HG02885 (cell line): ENCODE measurements at regions not wholly inside any gene's neighbourhood (a gene's known extent, or its start where the extent isn't known, plus 50 kb on each side); places are given as distances from the start of the nearest gene placed in this dataset.
"Not testable (repeated sequence)": the region's sequence is repeated elsewhere in the genome, so short reads cannot be mapped to it uniquely, and the experiment has no call there.

ENCODE experiments used
- ATAC-seq: cut with Tn5 transposase; IDR thresholded peaks from one replicate; pipeline ENCODE4 v1.9.1; 2021; ENCODE audit warnings: mild to moderate bottlenecking; ENCODE audit not compliant: unreplicated experiment, poor library complexity

DNA sequence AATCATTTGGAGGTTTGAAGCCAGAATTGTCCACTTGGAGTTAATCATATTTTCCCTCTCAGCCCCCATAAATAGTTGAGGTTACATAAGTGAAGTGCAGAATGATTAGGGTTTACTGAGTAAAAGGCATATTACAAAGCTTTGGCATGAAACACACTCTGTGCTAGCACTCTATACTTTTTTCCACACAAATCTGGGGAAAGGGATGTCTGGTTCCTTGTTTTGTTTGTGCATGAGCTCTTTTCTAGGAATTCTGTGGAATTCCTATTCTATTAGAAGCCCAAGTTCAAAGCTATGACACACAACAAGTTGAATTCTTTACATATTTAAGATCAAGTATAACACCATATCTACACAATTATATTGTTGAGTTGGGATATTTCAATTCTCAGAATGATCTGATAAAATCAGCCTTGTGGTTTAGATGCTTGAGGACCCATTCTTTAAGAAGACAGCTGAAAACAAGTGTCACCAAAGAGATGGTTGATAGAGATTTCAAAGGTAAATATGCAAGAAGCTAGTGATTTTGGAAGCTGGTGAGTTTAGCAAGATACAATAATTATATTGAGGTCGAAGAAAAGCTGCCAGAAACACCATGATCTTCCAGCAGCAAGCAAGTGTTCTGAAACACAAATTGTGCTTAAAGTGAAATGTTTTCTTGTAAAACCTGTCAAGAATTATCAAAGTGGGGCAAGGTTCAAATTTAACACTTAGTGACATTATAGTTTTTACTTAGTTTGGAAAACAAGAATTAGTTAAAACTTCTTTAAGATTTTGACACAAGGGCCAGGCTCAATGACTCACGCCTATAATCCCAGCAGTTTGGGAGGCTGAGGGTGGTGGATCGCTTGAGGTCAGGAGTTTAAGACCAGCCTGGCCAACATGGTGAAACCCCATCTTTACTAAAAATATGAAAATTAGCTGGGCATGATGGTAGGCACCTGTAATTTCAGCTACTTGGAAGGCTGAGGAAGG, 122.6 kb downstream of the INHBA start:
- ATAC-seq = no peak

DNA sequence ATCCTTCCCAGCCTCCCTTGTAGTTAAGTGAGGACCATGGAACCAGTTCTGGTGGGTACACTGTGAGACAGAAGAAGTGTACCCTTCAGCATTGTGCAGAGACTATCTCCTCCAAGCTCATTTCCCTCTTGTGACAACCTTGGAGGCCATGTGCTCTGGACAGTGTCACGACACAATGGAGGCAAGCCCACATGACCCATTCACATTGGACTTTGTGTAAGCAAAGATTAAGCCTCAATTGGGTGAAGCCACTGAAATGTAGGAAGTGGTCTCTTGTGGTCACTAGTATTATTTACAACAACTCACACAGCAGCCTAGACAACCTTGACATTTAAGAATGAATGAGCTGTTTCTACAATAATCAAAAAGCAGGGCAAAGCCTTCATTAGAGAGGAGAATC, 124.2 kb downstream of the INHBA start:
- no peak for ATAC-seq

DNA sequence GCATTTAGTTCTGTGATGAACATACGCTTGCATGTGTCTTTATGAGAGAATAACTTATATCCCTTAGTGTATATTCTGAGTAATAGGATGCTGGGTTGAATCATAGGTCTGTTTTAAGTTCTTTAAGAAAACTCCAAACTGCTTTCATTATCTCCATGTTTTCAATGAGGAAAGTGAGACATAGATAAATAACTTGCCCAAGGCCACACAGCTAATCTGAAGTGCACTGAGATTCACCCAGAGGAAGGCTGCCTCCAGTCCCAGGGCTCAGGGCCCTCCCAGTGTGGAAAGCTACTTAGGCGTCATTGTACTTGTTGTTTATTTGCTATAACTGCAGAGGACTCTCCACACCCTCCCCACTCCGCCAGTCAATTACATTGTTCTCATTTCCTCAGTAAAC, 126.7 kb downstream of the INHBA start:
- no peak for ATAC-seq

DNA sequence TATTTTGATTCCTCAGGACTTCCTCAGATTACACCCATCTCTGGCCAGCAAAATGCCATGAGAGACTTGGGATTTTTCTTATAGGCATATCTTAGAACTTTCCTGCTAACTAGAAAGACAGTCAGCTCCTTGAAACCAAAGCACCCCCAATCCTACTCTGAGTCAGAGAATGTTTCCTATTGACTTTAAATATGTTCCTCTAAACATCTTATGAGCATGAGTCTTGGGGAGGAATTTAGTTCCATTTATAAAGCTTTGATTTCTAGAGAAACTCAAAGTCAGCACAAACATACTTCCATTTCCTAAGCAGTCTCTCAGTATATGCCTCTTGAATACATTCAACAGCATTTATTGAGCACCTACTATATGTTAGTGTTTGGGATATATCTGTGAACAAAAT, 128.5 kb downstream of the INHBA start:
- no peak for ATAC-seq

DNA sequence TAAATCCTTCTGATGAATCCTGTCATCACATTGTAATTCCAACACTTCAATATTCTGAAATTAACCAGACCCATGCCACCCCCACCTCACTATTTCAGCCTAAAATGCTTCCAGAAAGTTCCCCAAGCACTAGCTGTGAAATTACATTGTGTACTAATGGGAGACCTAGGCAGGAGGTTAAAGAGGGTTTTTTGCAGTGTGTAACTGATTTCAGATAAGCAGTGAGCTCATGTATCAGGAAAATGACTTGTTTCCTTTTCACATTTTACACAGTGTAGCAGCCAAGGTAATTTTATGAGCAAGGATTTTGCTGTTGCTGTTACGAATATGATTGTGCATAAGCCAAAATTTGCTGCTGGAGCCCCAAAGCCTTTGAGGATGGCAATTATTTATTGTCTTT, 129.0 kb downstream of the INHBA start:
- ATAC-seq = no peak

DNA sequence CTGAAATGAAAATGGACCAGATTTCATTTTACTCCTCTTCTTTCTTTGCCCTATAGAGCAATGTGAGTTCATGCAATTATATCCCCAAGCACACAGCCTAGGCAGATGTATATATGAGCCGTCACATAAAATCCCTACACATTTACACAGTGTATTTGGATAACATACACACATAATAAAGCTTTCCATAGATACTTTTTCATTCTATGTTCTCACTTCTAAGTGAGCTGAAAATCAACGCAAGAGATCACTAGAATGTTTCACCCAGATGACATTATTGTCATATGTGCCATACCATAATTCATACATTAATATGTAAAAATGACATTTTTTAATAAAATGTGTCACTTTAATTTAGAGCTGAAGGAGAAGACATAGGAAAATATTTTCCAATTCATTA, 129.4 kb downstream of the INHBA start:
- no peak for ATAC-seq

DNA sequence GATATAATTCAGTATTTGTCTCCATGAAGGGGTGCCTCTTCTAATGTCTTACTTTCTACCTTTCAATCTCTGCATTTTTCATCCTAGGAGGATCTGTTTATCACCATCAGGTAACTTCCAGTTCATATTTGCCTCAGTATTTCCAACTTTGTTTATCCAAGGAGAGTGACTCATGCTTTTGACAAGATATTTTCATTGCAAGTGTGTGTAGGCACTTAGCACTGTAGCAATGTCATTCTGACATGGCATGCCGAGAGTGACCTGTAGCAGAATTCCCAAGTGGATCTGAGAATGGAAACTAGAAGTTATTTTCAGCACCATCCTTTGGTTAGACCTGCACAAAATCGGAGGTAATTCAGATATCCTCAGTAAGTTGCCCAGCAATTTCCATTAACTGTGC, 129.9 kb downstream of the INHBA start:
- no peak for ATAC-seq

DNA sequence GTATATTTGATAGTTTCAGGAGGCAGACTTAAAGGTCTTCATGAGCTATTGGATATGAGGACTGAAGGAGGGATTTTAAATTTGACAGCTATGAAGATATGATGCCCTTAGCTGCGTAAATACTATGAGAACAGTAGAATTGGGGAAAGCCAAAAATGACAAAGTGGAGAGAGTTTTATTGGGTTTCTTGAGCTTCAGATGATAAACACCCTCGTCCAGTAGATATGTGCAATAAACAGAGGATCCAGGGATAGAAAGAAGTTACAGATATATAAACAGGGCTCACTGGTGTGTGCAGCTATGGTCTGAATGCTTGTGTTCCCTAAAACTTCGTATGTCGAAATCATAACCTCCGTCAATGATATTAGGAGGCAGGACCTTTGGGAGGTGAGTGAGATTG, 131.3 kb downstream of the INHBA start:
- ATAC-seq = no peak

DNA sequence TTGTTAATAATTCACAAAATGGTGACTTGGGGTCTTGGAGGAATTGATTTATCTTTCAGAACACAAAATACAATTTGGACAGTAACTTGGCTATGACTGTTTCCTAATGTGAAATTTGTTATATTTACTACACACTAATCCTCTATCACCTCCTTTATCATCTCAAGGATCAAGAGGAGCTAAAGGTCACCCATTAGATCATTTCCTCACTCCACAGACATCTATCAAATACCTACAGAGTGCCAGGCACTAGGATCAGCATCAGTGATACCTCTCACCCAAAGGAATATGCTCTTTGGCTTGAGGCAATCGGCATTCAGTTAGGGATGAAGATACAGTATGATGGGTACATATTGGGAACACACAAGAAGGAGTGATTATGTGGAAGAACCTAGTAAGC, 132.1 kb downstream of the INHBA start:
- ATAC-seq = no peak

DNA sequence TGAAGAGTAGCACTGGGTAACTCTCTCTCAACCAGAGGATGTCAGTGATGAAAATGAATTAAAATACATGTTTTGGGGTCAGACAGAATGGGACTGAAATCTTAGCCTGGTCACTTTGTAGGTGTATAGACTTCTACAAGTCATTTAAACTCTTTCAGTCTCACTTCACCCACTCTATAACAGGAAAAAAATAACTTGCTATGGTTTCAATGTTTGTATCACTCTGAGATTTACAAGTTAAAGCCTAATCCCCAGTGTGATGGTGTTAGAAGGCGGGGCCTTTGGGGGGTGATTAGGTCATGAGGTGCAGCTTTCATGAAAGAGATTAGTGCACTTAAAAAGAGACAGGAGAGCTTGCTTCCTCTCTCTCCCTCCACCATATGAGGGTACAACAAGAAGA, 134.8 kb downstream of the INHBA start:
- ATAC-seq = peak; percentile 71

DNA sequence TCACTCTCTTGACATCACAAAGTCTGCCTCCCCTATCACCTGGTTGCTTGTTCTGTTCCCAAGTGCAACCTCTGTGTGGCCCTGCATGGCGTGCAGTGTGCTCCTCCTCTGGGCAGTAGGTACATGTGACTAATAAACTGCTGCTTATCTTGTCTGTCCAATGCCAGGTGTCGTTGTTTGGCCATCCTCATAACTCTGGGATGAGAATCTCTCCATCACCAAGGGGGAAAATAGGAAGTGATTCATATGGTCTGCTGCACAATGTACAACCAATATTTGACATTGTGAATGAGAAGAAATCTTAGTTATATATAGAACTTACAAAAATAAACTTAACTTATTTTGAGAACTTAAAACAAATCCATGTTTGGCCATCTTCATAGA, 135.2 kb downstream of the INHBA start:
- ATAC-seq = peak; percentile 9

DNA sequence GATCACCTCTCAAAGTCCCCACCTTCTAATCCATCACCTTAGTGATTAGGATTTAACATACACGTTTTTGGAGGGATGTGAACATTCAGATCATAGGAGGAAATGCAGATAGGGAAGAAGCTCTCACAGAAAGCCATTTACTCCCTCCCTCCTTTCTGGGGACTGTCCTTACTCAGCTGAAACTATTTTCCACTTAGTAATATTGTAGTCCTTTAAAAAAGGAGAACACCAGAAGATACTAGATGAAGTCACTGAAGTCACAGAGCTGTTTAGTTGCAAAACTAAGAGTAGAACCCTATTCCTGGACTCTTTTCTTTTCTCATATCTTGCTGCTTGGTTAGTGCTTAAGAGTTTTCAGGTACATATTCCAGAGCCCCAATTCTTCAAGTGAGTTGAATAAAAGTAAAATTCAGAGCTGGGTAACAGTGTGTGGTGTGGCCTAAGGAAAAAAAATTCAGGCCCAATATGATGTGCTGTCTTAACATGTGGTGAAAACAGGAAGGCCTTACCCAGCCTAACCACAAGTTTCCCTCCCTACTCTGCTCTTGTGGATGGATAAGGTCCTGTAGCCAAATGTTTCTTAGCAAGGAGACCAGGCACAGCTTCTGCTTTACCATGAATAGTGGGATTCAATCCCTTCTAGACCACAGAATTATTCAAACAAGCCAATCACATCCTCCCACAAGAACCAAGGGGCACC, 135.7 kb downstream of the INHBA start:
- no peak for ATAC-seq

DNA sequence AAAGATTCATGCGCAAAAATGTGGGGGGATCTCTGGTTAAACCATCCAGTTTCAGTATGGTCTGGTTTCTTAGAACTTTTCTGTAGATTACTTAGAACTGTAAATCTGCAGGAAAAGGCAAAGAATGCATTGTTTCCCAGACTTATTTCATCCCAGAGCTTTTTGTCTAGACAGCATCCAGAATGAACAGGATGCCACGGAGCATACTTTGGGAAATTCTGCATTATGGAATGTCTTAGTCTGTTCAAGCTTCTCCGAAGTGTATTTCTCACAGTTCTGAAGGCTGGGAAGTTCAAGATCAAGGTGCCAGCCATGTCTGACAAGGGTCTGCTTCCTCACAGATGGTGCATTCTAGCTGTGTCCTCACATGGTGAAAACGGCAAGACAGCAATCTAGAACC, 136.3 kb downstream of the INHBA start:
- ATAC-seq = no peak

DNA sequence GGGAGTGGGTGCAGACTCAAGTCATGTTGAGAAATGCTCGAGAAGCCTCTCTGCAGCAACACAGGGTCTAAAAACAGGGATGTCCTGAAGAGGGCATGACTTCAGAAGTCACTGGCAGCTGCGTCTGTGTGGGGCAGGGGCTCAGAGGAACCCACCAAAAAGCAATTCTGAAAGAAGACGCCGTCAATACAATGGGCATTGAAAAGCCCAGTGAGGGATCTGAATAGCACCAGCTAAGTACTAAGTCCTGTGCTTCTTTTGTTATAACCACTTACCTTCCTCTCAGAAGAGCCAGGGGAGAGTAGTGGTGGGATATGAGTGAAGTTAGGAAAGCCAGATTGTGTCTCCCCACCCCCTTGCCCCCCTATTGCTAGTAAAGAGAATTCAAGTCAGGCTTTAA, 137.2 kb downstream of the INHBA start:
- no peak for ATAC-seq

DNA sequence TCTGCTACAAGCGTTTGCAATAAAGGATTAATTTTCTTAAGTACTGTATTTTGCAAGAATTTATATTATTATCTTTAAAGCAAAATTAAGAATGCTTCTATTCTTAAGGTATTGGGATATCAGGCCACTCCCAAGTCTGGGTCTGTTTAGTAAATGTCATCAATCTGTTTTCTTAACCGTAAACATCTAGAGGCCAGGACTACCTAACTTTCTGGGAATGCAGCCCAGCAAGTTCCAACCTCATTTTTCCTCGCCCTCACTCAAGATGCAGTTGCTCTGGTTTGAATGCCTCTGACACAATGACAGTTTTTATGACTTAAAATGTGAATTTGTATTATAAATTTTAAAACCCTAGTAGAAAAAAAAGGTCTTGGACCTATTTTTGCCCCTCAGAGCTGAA, 143.5 kb downstream of the INHBA start:
- no peak for ATAC-seq

DNA sequence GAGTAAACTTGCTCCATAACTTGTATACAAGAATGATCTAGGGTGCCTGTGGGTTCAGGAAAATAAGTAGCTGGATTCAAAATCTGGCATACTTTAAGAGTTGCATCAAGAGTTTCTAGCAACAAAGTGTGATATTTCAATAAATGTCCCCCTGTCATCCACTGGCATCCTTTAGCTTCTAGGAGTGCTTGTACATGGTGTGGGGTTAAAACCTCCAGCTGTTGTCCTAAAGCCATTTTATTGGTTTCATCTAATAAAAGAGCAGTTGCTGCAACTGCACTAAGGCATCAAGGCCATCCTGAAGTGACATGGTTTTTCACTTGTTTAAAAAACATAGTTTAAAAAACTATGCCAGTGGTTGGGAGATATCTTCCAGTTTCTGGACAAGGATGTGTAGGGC, 148.4 kb downstream of the INHBA start:
- ATAC-seq = no peak

DNA sequence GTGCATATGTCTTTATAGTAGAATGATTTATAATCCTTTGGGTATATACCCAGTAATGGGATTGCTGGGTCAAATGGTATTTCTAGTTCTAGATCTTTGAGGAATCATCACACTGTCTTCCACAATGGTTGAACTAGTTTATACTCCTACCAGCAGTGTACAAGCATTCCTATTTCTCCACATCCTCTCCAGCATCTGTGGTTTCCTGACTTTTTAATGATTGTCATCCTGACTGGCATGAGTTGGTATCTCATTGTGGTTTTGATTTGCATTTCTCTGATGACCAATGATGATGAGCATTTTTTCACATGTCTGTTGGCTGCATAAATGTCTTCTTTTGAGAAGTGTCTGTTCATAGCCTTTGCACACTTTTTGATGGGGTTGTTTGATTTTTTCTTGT, 152.8 kb downstream of the INHBA start:
- ATAC-seq = not testable (repeated sequence)

DNA sequence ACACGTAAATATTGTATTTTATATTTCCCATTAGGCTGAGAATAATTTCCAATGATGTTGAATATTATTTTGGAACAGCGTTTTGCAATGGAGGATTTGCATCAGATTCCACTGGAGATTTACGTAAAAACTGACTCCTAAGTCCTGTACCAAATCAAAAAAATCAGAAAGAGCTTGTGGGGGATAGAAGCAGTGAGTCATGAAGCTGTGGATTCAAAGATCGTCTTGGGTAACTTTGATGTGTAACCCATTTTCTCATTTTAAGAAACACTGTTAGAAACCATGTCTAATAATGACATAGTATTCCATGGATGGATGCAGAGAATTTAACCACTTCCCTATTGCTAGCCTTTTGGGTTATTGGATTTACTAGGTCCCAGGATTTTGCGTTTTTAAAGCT, 158.6 kb downstream of the INHBA start:
- ATAC-seq = no peak

DNA sequence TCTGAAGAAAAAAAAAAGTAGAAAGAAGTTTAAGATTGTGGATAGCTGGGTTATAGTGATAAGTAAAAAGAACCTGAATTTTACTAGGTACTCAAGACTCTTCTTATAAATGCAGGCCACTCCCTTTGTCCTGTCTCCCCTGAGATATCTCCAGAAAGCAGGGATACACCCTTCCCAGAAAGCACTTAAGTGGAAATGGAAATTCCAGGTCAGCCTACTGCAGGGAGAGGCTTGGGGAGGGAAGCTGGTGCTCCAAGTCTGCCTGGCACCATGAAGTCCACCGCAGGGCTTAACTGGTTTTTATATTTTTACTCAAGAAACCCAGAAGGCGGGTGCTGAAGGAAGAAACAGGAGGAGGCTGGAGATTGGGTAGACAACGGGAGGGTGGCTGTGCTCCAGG, 162.3 kb downstream of the INHBA start:
- ATAC-seq = no peak

DNA sequence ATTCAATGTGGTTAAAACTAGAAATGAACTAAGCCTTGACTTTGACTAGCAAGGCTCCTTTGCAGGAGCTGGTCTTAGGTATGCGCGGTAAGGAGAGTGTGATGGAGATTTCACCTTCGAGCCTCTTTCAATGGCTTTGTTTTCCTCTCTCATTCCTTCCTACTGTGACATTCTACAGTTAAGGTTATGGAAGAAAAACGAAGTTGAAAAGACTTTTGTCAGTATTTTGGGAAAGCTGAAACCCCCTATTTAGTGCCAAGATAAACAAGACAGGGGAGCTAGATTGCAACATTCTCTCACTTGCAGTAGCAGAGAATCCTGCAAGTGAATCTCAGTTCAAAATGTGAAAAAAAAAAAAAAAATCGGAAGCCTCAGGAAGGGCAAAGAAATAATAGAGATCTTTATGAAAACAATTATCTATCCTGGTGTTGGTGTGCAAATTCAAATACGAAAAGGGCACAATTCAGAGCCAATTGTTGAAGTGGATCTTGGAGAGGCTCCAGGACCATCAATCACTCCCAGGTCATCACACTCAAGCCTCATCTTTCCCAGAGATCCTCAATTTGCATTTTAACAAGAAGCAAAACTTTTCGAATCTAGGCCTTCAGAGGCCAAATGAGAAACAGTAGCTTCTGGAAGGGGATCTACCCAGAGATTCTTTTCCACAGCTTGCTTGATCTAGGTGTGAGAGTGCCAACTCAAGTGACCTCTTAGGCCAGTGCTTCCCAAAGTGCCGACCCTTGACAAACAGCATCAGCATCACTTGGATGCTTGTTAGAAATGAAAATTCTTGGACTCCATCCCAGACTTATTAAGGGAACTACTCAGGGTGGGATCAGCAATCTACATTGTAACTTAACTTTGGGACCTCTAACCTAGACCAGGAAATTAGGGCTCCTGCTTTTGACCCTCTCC, 163.8 kb downstream of the INHBA start:
- ATAC-seq = no peak
